T47D (cell line): ENCODE measurements at regions not wholly inside any gene's neighbourhood (a gene's known extent, or its start where the extent isn't known, plus 50 kb on each side); places are given as distances from the start of the nearest gene placed in this dataset.

Source experiments
- DNase-seq, 2 experiments: peaks; one replicate each; pipeline versions ENCODE4 v3.0.0 to v3.0.0-alpha.2; 2011 to 2012; ENCODE audit warnings: low read depth in 1 of 2, low spot score in 1 of 2
- JUND ChIP-seq: IDR thresholded peaks from 2 replicates; pipeline ENCODE4 v1.6.1; 2012; ENCODE audit warnings: low read depth
- in situ Hi-C: cut with HindIII; loops from 2 replicates; pipeline ENCODE4 v1.10.0; 2016; ENCODE audit warnings: low sequenced_read_pairs, low pct_unique_long_range_greater_than_20kb

DNA sequence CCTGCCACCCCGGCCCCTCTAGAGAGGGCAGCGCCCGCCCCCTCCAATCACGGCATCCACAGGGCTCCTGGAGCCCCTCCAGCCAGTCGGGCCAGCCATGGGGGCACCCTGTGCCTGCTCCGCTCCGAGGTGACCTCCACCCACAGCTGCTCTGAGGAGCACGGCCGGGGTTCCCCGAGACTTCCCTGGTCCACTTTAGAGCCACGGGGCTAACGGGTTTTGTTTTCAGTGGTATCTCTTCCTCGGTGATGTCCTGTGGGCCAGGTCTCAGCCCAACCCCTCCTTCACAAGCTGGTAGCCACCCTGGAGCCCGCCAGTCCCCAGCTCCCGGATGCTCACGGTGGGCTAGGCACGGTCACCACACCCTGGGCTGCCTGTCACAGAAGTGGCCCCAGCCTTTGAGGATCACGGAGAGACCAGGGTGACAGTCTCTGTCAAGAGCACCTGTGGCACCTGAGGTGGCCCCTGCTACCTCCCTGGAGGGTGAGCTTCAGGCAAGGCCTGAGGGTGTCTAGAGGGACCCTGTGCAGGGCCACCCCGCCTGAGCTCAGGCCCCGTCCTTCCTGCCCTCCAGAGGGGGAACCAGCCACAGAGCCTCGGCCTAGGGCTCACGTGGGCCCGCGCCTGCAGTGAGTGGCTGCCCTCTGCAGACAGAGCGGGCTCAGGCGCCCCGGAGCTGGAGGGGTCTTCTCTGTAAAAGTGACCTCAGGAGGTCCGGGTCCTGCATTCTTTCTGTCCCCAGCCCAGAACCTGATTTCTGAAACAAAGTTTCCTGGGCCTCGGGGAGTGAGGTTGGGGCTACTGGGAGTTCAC is 146.0 kb upstream of the C14orf180 start:
- no peak for DNase-seq
- in situ Hi-C loops, result no loop called here
- TF ChIP-seq JUND, result no peak

- no peak for DNase-seq
- in situ Hi-C loops, result no loop called here
- TF ChIP-seq JUND, result no peak
Observed at GRCh38 chr14:104434214-104435076, 145.1 kb upstream of the C14orf180 start.

DNA sequence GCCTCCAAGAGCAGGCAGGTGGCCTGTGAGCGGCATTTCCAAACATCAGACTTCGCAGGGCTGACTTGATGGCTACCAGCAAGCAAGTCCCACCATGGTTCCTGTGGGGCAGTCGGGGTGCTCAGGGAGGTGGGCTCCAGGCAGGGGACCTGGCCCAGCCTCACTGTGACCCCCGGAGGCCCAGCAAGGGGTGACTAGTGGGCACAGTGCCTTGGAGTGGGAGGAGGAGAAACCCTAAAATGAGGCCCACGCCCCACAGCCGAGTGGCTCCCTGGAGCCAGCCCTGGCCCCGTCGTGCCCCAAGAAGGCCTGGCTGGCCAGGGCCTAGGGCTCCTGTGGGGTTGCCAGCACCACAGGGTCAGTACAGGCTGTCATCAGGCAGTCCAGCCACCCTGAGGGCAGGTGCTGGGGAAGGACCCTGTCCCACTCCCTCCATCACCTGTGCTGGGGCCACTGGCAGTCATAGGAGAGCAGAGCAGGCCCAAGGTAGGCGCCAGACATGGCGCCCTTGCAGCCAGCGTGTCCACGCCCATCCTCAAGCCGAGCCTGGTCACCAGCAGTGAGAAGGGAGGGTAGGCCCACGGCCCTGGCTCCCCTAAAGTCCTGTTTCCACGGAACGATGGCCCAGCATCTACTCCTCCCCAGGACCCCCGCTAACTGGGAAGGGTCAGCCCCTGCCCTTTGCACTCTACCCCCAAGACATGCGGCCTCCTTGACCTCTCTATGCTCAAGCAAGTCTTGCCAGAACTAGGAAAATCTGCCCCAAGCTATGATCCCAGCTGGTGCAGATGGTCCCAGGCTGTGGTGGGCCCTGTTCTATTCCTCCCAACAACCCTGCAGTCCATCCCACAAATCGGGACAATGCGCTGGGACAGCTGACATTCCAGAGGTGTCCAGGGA is 144.2 kb upstream of the C14orf180 start:
- no peak for DNase-seq
- in situ Hi-C loops, result no loop called here

GRCh38 chr14:104436047-104436591 is 143.4 kb upstream of the C14orf180 start:
- no peak for TF ChIP-seq JUND
- no peak for DNase-seq
- in situ Hi-C loops, result no loop called here

More for the DNA sequence above, 144.2 kb upstream of the C14orf180 start:
- TF ChIP-seq JUND, result no peak

DNA sequence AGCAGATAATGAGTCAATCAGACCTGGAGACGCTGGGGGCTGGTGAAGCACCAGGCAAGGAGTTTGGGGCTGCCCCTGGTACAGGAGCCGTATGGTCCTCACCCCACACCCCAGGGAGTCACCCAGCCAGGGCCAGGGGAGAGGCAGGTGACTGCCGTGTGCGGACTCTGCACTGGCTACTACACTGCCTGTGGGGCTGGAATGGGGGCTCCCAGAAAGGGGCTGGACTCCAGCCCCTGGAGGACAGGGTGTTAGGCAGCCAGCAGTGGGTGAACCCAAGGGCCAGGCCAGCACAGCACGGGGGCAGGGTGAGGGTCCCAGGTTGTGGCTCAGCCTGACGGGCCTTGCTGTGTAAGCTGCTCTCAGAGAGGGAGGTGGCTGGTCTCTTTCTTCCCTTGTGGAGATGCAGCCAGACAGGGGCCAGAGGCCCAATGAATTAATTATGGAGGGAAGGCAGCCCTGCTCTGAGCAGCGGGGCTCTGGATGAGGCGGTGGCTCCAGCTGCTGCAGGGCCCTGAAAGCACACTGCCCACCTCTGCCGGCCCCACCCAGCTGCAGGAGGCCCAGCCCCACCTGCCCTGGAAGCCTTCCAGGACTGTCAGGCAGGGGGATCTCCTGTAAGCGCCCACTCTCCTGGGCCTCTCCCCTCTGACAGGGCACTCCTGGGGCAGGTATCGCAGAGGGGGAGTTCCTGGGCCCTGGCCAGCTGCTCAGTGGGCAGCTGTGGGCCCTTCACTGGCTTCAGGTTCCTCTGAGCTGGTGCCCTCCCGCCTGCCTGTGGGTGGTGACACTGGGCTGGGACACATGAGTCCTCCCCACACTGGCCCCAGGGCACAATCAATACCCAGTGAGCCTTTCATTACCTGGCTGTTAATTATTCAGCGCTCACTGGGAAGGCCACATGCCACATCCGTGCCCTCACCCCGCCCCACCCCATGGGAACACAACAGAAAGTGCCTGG is 142.5 kb upstream of the C14orf180 start:
- no peak for DNase-seq
- in situ Hi-C loops, result no loop called here
- no peak for TF ChIP-seq JUND

DNA sequence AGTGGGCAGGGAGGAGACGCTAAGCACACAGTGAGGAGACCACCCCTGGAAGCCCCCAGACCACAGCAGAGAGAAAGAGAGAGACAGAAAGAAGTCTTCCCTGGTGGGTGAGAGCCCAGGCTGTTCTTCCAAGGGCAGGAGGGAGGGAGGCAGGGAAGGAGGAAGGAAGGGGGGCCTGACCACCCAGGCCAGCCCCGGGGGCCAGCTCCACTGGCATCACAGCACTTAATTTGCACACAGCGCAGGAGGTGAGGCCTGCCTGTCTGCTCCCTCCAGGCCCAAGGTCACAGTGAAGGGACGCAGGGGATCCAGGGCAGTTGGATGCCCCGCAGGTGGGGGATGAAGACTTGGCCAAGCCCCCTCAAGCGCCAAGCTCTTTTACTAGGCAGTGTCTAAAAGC is 141.9 kb upstream of the C14orf180 start:
- DNase-seq, result no peak
- in situ Hi-C loops, result no loop called here
- no peak for TF ChIP-seq JUND

GRCh38 chr14:104438166-104438887 is 141.2 kb upstream of the C14orf180 start:
- TF ChIP-seq JUND, result no peak
- no peak for DNase-seq
- in situ Hi-C loops, result no loop called here

DNA sequence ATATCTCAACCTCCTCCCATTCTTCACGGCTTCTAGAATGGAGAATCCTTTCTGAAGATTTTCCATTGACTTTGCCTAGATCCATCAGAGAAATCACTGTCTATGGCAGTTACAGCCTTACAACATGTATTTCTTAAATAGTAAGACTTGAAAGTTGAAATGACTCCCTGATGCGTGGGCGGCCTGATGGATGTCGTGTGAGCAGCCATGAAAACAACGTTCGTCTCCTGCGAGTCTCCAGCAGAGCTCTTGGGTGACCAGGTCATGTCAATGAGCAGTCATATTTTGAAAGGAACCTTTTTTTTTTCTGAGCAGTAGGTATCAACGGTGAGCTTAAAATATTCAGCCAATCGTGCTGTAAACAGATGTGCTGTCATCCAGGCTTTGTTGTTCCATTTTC is 139.9 kb upstream of the C14orf180 start:
- DNase-seq, result no peak
- TF ChIP-seq JUND, result no peak
- in situ Hi-C loops, result no loop called here

DNA sequence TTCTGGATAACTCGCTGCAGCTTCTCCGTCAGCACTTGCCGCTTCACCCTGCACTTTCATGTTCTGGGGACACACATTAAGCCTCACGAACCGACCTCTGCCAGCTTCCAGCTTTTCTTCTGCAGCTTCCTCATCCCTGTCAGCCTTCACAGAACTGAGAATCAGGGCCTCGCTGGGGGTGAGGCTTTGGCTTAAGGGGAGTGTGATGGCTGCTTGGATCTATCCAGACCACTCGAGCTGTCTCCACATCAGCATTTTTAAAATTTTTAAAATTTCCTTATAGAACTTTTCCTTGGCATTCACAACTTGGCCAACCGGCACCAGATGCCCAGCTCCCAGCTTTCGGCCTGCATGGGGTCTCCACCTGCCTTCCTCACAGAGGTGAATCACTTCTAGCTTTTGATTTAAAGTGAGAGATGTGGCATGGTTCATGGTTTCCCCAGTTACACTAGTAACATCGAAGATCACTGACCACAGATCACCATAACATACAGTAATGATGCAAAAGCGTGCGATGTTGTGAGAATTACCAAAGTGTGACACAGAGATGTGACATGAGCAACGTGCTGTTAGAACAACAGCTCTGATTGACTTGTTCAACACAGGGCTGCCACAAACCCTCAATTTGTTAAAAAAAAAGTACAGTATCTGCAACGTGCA is 139.1 kb upstream of the C14orf180 start:
- in situ Hi-C loops, result no loop called here

More for the DNA sequence above, 139.1 kb upstream of the C14orf180 start:
- no peak for DNase-seq
- no peak for TF ChIP-seq JUND
